K562 (cell line): ENCODE measurements at regions not wholly inside any gene's neighbourhood (a gene's known extent, or its start where the extent isn't known, plus 50 kb on each side); places are given as distances from the start of the nearest gene placed in this dataset.

Experiments
- EGR1 ChIP-seq: fragments of 450-650 bp; conservative IDR thresholded peaks from 2 replicates; pipeline ENCODE4 v1.6.1; 2017; ENCODE audit warnings: mild to moderate bottlenecking
- ETV5 ChIP-seq: sonication (generic); formaldehyde crosslinking; IDR thresholded peaks from 2 replicates; pipeline ENCODE4 v1.4.0; 2020; ENCODE audit warnings: low read depth, mild to moderate bottlenecking, missing genetic modification reagents
- GABPB1 ChIP-seq: sonication (generic); formaldehyde crosslinking; IDR thresholded peaks from 2 replicates; pipeline ENCODE4 v1.8.0; 2022; ENCODE audit warnings: mild to moderate bottlenecking, missing genetic modification reagents
- GABPB2 ChIP-seq: fragments of 250-450 bp; sonication (Bioruptor Pico); conservative IDR thresholded peaks from 2 replicates; pipeline ENCODE4 v1.5.1; 2021; ENCODE audit warnings: mild to moderate bottlenecking
- KHSRP ChIP-seq: fragments of 450-650 bp; IDR thresholded peaks from 2 replicates; pipeline ENCODE4 v1.6.1; 2017
- MAFF ChIP-seq: IDR thresholded peaks from 2 replicates; pipeline ENCODE4 v1.6.1; 2012; ENCODE audit warnings: low read length, improper control_type of control experiment
- MBD2 ChIP-seq: sonication (generic); IDR thresholded peaks from 2 replicates; pipeline ENCODE4 v1.6.1; 2016; ENCODE audit warnings: low read depth, borderline replicate concordance
- NR2C2 ChIP-seq, 2 experiments: fragments of 200-800 bp in 1 of 2; sonication (Bioruptor generic) in 1 of 2; sonication (generic) in 1 of 2; formaldehyde crosslinking in 1 of 2; IDR thresholded peaks; 2 replicates each; pipeline versions ENCODE4 v1.6.1 to v1.8.0; 2016 to 2022; ENCODE audit warnings: mild to moderate bottlenecking in 1 of 2, missing compliant biosample characterization in 1 of 2, missing genetic modification characterization in 1 of 2, missing genetic modification reagents in 1 of 2
- PML ChIP-seq: IDR thresholded peaks from 2 replicates; pipeline ENCODE4 v1.6.1; 2012; ENCODE audit warnings: low read length, inconsistent platforms
- RB1 ChIP-seq: fragments of 450-650 bp; IDR thresholded peaks from 2 replicates; pipeline ENCODE4 v1.6.1; 2017; ENCODE audit warnings: low read depth, mild to moderate bottlenecking
- RCOR1 ChIP-seq, 2 experiments: IDR thresholded peaks; 2 replicates each; pipeline ENCODE4 v1.6.1; 2012; ENCODE audit warnings: low read depth in 2 of 2, low read length in 2 of 2, borderline replicate concordance in 1 of 2, improper control_type of control experiment in 1 of 2
- SMARCE1 ChIP-seq: fragments of 450-650 bp; IDR thresholded peaks from 2 replicates; pipeline ENCODE4 v1.7.1; 2016; ENCODE audit warnings: mild to moderate bottlenecking
- TAF9B ChIP-seq: fragments of 450-650 bp; IDR thresholded peaks from 2 replicates; pipeline ENCODE4 v1.6.1; 2018; ENCODE audit warnings: mild to moderate bottlenecking; ENCODE audit not compliant: partially characterized antibody
- TOE1 ChIP-seq, 2 experiments: fragments of 450-650 bp in 1 of 2; sonication (generic) in 1 of 2; formaldehyde crosslinking in 1 of 2; IDR thresholded peaks; 2 replicates each; pipeline versions ENCODE4 v1.7.1 to v1.8.0; 2016 to 2022; ENCODE audit warnings: borderline replicate concordance in 2 of 2, mild to moderate bottlenecking in 2 of 2, antibody characterized with exemption in 1 of 2, inconsistent platforms in 1 of 2, low read depth in 1 of 2, missing genetic modification reagents in 1 of 2, moderate library complexity in 1 of 2
- U2AF2 ChIP-seq: fragments of 200-400 bp; formaldehyde crosslinking; optimal IDR thresholded peaks from 2 replicates; pipeline ENCODE3; 2017; ENCODE audit warnings: low read depth, mild to moderate bottlenecking, low read length
- ZNF384 ChIP-seq: IDR thresholded peaks from 2 replicates; pipeline ENCODE4 v1.6.1; 2012; ENCODE audit warnings: low read depth, low read length, improper control_type of control experiment
- ZNF780A ChIP-seq: fragments of 250-450 bp; sonication (Bioruptor Pico); IDR thresholded peaks from 2 replicates; pipeline ENCODE4 v1.5.0; 2021; ENCODE audit warnings: mild to moderate bottlenecking
- TF ChIP-seq, protein P1 (sequence below): fragments of 250-450 bp; sonication (Bioruptor Pico); IDR thresholded peaks from 2 replicates; pipeline ENCODE4 v1.5.0; 2021; ENCODE audit warnings: mild to moderate bottlenecking, borderline replicate concordance
- TF ChIP-seq, protein P2 (sequence below): fragments of 250-450 bp; sonication (Bioruptor Pico); IDR thresholded peaks from 2 replicates; pipeline ENCODE4 v1.5.1; 2021; ENCODE audit warnings: mild to moderate bottlenecking
- TF ChIP-seq, protein P3 (sequence below): fragments of 250-450 bp; sonication (Bioruptor Pico); IDR thresholded peaks from 2 replicates; pipeline ENCODE4 v1.4.0; 2020; ENCODE audit warnings: mild to moderate bottlenecking, moderate library complexity

DNA sequence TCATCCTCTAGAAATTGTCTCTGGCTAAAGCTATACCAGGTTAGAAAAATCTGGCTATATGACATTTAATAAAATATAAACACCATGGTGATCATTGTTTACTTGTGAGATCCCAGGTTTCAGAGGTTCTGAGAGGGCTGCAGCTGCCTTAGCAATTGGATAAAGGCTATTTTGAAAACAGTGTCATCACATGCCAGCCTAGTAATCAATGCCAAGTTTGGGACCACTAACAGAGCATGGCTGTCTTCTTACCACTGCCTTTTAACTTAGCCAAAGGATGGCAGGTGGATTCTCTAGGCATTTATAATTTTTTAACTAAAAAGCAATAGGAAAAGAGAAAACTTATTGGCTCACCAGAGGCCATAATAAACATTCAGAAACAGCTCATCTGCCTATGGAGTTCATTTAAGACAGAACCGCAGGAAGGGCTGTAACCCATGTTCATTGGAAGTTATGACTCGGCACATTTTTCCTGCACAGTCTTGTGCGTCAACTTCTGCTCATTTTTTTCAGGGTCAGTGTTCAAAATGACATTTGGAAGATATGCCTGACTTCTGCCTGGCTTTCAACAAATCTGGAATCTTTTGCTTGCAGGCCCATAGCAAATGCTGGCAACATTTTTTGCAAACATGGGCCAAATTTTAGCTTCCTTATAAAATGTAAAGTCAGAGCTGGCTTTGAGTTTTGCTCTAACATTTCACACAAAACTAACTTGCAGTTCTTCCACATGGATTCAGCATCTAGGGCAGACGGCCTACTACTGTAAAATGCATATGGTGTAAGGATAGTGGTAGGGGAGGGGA lies 476.0 kb upstream of the TBL1XR1 start (continued):
- TF ChIP-seq, protein P1, sequence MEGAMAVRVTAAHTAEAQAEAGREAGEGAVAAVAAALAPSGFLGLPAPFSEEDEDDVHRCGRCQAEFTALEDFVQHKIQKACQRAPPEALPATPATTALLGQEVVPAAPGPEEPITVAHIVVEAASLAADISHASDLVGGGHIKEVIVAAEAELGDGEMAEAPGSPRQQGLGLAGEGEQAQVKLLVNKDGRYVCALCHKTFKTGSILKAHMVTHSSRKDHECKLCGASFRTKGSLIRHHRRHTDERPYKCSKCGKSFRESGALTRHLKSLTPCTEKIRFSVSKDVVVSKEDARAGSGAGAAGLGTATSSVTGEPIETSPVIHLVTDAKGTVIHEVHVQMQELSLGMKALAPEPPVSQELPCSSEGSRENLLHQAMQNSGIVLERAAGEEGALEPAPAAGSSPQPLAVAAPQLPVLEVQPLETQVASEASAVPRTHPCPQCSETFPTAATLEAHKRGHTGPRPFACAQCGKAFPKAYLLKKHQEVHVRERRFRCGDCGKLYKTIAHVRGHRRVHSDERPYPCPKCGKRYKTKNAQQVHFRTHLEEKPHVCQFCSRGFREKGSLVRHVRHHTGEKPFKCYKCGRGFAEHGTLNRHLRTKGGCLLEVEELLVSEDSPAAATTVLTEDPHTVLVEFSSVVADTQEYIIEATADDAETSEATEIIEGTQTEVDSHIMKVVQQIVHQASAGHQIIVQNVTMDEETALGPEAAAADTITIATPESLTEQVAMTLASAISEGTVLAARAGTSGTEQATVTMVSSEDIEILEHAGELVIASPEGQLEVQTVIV, result no peak
- no peak for TF ChIP-seq TAF9B
- peak; percentile 49; the same call in 1 of the 2 replicates for TF ChIP-seq SMARCE1
- TF ChIP-seq NR2C2 (CRISPR knock-in tag; IDR thresholded peaks at IDR 0.05), result no peak
- peak; percentile 53; the same call in 1 of the 2 replicates for TF ChIP-seq NR2C2 (tag; IDR thresholded peaks at IDR 0.05)
- no peak for TF ChIP-seq MBD2
- TF ChIP-seq EGR1, result no peak
- TF ChIP-seq PML, result no peak
- TF ChIP-seq ZNF780A (CRISPR knock-in tag), result no peak
- no peak for TF ChIP-seq GABPB2 (CRISPR knock-in tag)
- TF ChIP-seq KHSRP, result no peak
- TF ChIP-seq ZNF384, result peak; percentile 65
- no peak for TF ChIP-seq RCOR1 (IDR thresholded peaks at IDR 0.05; ENCODE audit: borderline replicate concordance in 1 of 2, low read depth in 2 of 2, low read length in 2 of 2)
- no peak for TF ChIP-seq GABPB1 (CRISPR knock-in tag)
- no peak; the same call in 1 of the 2 replicates for TF ChIP-seq RB1
- no peak for TF ChIP-seq ETV5 (CRISPR knock-in tag)
- TF ChIP-seq TOE1 (IDR thresholded peaks at IDR 0.05; ENCODE audit: borderline replicate concordance), result no peak
- TF ChIP-seq TOE1 (CRISPR knock-in tag; IDR thresholded peaks at IDR 0.05; ENCODE audit: borderline replicate concordance, low read depth), result no peak
- peak; percentile 86 for TF ChIP-seq MAFF
- TF ChIP-seq, protein P2, sequence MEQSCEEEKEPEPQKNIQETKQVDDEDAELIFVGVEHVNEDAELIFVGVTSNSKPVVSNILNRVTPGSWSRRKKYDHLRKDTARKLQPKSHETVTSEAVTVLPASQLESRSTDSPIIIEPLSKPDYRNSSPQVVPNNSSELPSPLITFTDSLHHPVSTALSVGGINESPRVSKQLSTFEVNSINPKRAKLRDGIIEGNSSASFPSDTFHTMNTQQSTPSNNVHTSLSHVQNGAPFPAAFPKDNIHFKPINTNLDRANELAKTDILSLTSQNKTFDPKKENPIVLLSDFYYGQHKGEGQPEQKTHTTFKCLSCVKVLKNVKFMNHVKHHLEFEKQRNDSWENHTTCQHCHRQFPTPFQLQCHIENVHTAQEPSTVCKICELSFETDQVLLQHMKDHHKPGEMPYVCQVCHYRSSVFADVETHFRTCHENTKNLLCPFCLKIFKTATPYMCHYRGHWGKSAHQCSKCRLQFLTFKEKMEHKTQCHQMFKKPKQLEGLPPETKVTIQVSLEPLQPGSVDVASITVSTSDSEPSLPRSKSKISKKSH (CRISPR knock-in tag), result no peak
- TF ChIP-seq U2AF2, result no peak
- TF ChIP-seq, protein P3, sequence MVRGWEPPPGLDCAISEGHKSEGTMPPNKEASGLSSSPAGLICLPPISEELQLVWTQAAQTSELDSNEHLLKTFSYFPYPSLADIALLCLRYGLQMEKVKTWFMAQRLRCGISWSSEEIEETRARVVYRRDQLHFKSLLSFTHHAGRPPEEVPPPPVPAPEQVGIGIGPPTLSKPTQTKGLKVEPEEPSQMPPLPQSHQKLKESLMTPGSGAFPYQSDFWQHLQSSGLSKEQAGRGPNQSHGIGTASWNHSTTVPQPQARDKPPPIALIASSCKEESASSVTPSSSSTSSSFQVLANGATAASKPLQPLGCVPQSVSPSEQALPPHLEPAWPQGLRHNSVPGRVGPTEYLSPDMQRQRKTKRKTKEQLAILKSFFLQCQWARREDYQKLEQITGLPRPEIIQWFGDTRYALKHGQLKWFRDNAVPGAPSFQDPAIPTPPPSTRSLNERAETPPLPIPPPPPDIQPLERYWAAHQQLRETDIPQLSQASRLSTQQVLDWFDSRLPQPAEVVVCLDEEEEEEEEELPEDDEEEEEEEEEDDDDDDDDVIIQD (CRISPR knock-in tag), result no peak
